Sigmoid colon (tissue), 3 donors: ENCODE measurements at regions not wholly inside any gene's neighbourhood (a gene's known extent, or its start where the extent isn't known, plus 50 kb on each side); places are given as distances from the start of the nearest gene placed in this dataset.

Source experiments
- CTCF ChIP-seq, 4 experiments: fragments of 450-650 bp in 3 of 4; fragments of 200-600 bp in 1 of 4; IDR thresholded peaks; one replicate each; pipeline ENCODE4 v1.5.1; 2016 to 2019; ENCODE audit warnings: antibody characterized with exemption in 4 of 4, mild to moderate bottlenecking in 3 of 4, moderate library complexity in 2 of 4
- POLR2A ChIP-seq, 2 donors: fragments of 450-650 bp; IDR thresholded peaks; one replicate each; pipeline ENCODE4 v1.6.1; 2016; ENCODE audit warnings: antibody characterized with exemption in 2 of 2, mild to moderate bottlenecking in 2 of 2, moderate library complexity in 2 of 2

- TF ChIP-seq CTCF (IDR thresholded peaks at IDR 0.05) (no peak), POLR2A (IDR thresholded peaks at IDR 0.05) (no peak)
Measured at GRCh38 chr14:98010784-98011183, 1213.6 kb downstream of the VRK1 start.
